K562 (cell line): ENCODE measurements at regions not wholly inside any gene's neighbourhood (a gene's known extent, or its start where the extent isn't known, plus 50 kb on each side); places are given as distances from the start of the nearest gene placed in this dataset.

Source experiments
- CHD4 ChIP-seq: fragments of 200-600 bp; sonication (generic); IDR thresholded peaks from 3 replicates; pipeline ENCODE4 v1.6.1; 2012; ENCODE audit warnings: low read depth, mild to moderate bottlenecking, mixed read lengths, low read length, inconsistent platforms; ENCODE audit not compliant: insufficient read depth, insufficient replicate concordance, poor library complexity, severe bottlenecking
- CREM ChIP-seq: IDR thresholded peaks from 2 replicates; pipeline ENCODE4 v1.6.1; 2014; ENCODE audit warnings: antibody characterized with exemption, low read depth
- CTCF ChIP-seq, 3 experiments: IDR thresholded peaks in 2 of 3; conservative IDR thresholded peaks in 1 of 3; 2 replicates each; pipeline ENCODE4 v1.5.1; 2011 to 2012; ENCODE audit warnings: low read length in 3 of 3, mild to moderate bottlenecking in 3 of 3, control low read depth in 2 of 3, improper control_type of control experiment in 1 of 3, inconsistent platforms in 1 of 3, low read depth in 1 of 3, mixed read lengths in 1 of 3, moderate library complexity in 1 of 3; ENCODE audit not compliant: insufficient read depth in 2 of 3
- CUX1 ChIP-seq: fragments of 200-800 bp; sonication (Bioruptor generic); IDR thresholded peaks from 2 replicates; pipeline ENCODE4 v1.6.1; 2016; ENCODE audit warnings: missing genetic modification characterization, missing compliant biosample characterization
- POLR2AphosphoS5 ChIP-seq: IDR thresholded peaks from 2 replicates; pipeline ENCODE4 v1.6.1; 2011; ENCODE audit warnings: mild to moderate bottlenecking, low read depth, low read length, moderate library complexity; ENCODE audit not compliant: control insufficient read depth, insufficient read depth
- SREBF2 ChIP-seq: sonication (generic); formaldehyde crosslinking; IDR thresholded peaks from 2 replicates; pipeline ENCODE4 v1.4.0; 2020; ENCODE audit warnings: mild to moderate bottlenecking, missing genetic modification reagents
- TARDBP ChIP-seq: fragments of 450-650 bp; IDR thresholded peaks from 2 replicates; pipeline ENCODE4 v1.6.1; 2016
- ZNF274 ChIP-seq: IDR thresholded peaks from 2 replicates; pipeline ENCODE4 v1.6.1; 2011; ENCODE audit warnings: low read depth, mild to moderate bottlenecking, low read length, moderate library complexity, borderline replicate concordance
- TF ChIP-seq, protein P1 (sequence below): fragments of 450-650 bp; IDR thresholded peaks from 2 replicates; pipeline ENCODE4 v1.6.1; 2017; ENCODE audit warnings: mild to moderate bottlenecking, moderate library complexity

DNA sequence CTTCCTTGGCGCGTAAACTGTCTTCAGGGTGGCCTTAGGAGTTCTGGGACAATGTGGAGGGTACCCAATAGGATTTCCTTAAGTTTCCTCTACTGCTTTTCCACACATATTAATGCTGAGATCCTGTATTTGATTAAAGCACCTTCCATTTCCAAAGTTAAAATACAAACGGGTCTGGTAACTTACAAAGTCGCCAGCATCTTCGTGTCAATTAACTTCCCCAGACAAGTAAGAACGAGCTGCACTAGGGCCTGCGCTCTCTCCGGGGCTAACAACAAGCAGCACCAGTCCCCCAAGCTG is 130.9 kb downstream of the NDUFA12 start:
- TF ChIP-seq CTCF (IDR thresholded peaks at IDR 0.05 in 2 of 3, conservative IDR thresholded peaks at IDR 0.05 in 1 of 3; ENCODE audit: insufficient read depth in 2 of 3, low read depth in 1 of 3, low read length in 3 of 3) (no peak), TARDBP (no peak), ZNF274 (no peak), CHD4 (no peak), CREM (no peak), POLR2AphosphoS5 (no peak), SREBF2 (CRISPR knock-in tag) (no peak), CUX1 (CRISPR knock-in tag) (no peak)
- TF ChIP-seq, protein P1, sequence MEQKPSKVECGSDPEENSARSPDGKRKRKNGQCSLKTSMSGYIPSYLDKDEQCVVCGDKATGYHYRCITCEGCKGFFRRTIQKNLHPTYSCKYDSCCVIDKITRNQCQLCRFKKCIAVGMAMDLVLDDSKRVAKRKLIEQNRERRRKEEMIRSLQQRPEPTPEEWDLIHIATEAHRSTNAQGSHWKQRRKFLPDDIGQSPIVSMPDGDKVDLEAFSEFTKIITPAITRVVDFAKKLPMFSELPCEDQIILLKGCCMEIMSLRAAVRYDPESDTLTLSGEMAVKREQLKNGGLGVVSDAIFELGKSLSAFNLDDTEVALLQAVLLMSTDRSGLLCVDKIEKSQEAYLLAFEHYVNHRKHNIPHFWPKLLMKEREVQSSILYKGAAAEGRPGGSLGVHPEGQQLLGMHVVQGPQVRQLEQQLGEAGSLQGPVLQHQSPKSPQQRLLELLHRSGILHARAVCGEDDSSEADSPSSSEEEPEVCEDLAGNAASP, result no peak
